NCI-H510A treated with DMSO at 0.1 percent for 48 hours (cell line): ENCODE measurements at regions not wholly inside any gene's neighbourhood (a gene's known extent, or its start where the extent isn't known, plus 50 kb on each side); places are given as distances from the start of the nearest gene placed in this dataset.
A peak's percentile ranks its signal among the peaks of the same experiment; 100 is the strongest.

Experiments
- DNase-seq: peaks from one replicate; lab custom pipeline; 2025; lab: John Stamatoyannopoulos, UW

DNA sequence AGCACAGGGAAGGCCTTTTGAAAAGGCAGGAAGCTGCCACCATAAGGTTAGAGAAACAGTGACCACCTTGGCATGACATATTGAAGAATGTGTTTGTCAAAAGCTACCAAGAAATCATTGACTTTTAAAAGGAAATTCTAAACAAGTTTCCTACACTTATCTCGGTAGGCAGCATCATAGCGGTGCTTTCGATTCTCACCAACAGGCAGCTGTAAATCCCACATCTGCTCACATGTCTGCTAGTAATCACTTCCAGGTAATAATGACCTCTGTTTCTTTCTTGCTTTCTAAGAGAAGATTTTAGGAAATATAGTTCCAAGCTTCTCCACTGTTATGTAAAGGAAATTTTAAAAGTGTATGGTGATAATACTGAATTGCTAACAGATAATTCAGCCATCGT is 821.1 kb upstream of the FOXG1 start:
- DNase-seq: no peak

DNA sequence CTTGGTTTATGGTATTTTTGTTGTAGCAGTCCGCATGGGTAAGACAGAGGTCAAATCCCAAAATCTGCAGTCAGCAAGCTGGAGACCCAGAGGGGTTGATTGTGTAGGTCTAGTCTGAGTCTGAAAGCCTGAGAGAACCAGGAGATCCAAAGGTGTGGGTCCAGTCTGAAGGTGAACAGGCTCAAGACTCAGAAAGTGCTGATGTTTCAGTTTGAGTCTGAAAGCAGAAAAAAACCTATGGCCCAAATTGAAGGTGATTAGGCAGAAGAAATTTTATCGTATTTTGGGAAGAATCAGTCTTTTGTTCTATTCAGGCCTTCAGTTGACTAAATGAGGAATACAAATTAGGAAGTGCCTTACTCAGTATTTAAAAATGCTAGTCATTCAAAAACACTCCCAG is 807.8 kb upstream of the FOXG1 start:
- DNase-seq: no peak

DNA sequence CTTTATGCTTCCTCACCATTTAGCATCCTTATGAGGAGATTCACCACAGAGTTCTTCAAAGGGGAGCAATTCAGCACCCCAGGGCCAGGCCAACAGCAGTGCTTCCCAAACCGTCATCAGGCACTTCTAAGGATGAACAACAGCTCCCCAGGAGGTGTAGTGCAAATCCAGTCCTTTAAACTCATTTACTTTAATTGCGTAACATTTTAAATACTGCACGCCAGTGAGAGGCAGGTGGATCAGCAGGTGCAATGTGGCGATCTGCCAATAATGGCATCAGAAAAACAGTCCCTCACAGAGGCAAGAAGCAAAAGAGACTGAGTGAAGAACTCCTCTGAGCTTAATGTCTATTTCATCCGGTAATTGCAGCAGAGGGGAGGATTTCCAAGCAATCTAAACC is 770.9 kb upstream of the FOXG1 start:
- DNase-seq: peak; percentile 95

DNA sequence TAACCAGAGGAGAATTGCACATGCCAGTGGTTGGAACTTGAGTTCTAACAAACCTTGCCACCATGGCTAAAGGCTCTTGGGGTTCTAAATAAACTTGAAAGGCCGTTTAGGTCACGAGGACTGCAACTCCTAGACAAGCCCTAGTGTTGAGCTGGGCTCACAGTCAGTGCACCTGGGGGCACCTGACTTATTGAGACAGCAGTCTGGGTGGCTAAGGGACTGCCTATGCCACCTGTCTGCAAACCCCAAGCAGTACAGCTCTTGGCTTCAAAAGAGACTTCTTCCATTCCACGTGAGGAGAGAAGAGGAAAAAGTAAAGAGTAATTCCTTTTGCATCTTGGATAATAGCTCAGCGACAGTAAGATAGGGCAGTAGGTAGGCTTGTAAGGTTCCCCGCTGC is 765.6 kb upstream of the FOXG1 start:
- DNase-seq: no peak

DNA sequence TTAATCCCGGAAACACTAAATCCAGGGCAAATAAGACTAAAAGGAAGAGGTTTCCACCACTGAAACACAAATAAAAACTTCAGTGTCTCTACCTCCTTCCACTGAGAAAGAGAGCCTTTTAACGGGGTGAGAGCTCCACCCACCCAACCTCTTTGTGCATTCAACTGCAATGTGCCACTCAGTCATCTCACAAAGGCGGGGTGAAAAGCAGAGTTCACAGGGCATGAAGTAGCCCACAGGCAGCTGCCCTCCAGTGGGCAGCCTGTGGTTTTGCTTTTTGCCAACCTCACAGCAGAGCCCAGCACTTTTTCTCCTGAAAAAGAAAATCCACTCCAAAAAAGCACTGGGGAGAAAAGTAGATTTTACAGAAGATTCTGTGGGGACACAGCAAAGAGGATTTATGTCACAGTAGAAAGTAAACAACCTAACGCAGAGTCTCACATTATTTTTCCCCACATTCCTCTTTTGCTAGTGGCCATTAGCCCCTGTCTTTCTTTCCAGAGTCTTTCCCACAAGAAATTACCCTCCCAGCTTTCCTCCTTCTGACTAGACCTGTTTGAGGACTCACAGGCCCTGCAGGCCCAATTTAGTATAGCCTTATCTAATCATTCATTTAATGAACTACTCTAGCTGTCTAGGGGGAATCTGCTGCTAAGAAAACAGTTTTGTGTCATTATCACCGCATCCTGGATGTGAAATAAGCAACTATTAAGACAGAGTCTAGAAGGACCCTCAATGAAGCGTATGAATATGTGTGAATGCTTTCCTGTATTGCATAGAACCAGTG is 753.8 kb upstream of the FOXG1 start:
- no peak for DNase-seq

DNA sequence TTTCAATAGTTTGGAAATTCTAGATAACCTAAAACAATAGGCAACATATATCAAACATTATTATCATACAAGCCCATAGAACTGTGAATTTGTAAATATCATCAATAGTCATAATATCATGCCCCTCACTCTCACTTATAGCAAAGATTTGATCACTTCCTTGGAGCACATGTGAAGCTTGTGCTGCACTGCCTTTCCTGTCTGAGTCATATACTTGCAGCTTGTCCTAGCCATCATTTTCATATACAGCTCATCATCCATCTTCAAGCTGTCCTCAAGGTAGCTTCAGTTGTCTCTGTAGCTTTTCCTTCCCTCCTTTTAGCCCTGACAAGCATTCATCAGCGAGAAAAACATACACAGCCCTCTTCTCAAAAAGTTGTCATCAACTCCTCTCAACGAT is 746.5 kb upstream of the FOXG1 start:
- DNase-seq: no peak

DNA sequence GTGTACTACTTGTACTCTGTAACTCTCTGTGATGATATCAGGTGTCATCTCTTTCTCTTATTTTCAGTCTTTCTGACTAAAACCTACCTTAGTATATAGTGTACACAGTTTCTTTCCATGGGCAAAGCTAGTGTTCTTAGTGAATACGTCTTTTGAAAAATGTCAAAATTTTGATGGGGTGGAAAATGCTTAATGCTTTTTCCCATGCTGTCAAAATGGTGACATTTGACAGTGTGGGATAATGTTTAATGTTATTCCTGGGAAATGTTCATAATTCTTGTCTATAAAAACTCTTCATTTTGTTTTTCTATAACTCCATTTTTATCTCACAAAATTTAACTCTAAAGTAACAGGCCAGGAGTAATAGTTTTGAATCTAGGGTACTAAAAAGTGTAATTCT is 742.7 kb upstream of the FOXG1 start:
- DNase-seq: no peak

DNA sequence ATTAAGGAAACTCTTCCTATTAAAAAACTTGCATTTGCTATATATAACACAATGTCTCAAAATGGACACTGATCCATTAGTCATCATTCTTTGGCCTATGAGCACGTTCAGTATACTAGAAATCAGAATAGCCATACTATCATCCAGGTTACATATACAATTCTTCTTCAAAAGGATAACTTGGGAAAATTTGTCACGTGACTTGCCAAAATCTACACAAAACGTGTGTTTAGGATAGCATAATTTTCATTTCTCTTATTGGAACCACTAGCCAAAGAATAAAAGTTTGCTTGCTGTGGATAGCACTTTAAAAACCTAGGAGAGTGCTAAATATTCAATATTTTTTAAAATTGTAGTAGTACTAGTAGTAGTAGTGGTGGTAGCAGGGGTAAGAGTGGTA is 714.3 kb upstream of the FOXG1 start:
- DNase-seq: no peak

DNA sequence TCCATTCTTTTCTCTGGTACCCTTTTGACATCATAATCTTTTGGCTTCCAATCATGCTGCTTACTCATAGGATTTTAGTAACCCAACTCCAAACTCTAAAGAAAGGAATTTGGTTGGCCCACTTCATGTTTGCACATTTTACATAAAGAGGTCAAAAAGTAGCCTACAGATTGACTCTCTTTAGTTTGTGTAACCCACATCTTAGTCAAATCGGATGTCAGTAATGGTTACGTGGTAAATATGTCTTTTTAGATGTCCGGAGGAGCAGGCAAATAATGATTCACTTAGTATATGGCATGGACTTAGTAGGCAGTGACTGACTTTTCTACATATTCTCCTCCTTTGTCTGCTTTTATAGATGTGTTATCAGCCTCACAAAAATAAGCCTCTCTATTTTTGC is 711.6 kb upstream of the FOXG1 start:
- no peak for DNase-seq

DNA sequence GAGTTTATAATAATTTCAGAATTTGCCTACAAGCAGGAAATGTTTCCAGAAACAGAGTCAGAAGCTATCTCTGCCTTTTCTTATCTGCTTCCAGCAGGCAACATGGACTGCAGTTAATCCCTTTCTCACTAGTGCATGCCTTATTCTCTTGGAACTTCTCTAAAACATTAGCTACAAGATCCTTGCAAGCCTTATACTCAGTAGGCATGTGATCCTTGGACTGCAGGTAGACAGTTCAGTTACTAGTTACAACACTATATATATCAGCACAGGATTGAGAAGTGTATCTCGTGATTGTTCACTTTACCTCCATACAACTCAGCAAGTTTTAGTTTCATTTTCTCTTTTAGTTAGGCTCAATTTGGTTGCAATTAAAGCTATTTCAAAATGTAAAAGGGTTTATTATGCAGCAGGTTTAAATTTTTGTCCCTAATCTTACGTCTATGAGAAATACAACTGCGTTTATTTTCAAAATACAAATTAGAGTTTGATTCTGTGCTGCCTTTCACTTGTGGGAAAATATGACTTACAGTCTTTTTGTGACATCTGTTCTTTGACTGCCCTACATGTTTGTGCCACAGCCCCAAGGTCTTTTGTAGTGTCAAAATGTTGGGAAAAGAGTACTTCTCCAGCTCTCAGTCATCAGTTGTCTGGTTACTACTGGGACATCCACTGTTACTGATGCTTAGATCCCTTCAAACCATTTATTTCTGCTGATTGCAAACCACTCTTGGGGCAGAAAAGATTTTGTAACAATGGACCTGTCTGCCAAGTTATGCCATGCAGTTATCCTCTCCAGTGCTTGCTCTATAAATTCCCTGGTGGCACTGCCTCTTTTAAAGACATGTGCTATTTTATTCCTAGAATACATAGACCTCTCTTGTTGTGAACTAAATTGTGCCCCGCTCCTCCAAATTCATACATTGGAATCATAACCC is 709.0 kb upstream of the FOXG1 start:
- DNase-seq: peak; percentile 14

DNA sequence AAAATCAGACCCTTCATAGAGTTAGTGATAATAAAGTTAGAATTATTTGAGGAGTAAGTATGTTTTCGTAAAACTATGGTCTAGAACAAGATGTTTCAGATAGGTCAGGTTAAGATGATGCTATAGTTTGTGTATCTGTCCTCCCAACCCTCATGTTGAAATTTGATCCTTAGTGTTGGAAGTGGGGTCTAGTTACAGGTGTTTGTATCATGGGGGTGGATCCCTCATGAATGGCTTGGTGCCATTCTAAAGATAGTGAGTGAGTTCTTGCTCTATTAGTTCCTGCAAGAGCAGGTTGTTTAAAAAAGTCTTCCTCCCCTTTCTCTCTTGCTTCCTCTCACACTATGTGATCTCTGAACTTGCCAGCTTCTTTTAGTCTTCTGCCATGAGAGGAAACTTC is 707.3 kb upstream of the FOXG1 start:
- DNase-seq: peak; percentile 64

DNA sequence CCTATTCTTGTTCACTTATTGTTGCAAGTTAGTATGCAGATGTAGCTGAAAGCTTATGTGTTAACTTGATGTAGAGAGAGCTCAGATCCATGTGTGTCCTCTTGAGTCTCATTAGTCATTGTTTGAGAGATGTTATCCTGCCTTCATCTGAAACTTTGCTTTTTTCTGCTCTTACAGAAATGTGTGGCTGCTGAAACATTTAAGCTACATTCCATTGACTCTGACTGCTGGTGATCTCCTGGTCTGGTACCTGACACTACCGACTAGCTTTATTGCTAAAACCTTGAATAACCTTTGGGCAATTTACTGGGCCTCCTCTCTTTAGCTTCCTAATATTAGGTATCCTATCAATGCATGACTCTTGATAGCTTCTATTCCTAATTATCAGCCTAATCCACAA is 705.6 kb upstream of the FOXG1 start:
- no peak for DNase-seq

DNA sequence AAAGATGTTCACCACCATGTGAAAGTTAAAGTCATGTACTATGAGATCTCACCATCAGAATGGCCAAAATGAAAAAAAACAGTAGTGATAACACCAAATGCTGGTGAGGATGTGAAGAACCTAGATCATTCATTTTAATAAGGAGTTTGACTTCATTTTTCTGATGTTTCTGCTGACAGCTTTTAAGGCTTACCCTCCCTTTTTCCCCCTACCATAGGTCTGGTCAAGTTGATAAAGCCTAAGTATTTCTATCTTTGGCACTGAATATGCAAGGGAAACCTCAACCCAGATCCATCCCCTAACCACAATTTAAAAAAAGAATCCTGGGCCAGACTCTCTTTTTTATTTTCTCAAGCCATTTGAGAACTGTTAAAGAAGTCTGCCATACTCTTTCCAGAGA is 689.6 kb upstream of the FOXG1 start:
- no peak for DNase-seq

DNA sequence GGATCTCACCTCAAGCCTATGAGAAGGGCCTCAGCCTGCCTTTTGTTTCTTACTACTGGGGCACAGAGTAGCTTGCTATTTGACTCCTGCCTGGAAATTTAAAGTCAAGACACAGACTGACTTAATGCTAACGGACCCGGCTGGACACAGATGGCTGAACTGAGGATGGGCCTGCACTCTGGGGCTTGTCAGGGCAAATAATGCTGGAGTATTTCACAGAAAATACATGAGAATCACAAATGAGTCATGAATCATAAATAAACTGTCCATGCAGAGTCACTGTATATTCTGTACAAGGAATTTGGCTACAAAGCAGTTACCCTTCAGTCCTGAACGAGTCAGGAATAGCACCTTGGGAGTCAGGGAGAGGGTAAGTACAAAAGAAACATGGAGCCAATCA is 683.2 kb upstream of the FOXG1 start:
- DNase-seq: no peak

DNA sequence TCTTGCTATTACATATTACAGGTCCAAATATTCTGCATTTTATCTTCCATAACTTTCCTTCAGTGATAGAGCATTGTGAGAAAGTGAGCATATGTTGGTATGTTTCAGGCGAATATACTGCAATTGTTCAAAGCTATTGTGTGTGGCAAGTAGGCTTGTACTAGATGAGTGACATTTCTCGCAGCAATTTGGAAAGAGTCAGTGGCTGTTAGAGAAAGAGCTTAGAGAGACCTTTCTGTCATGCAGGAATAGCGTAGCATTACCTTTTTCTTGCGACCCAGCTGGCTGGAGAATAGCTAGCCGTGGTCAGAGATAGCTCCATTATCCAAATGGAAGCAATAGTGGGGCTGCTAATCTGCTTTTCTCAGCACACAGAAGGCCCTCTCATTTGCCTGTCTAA is 678.5 kb upstream of the FOXG1 start:
- no peak for DNase-seq

DNA sequence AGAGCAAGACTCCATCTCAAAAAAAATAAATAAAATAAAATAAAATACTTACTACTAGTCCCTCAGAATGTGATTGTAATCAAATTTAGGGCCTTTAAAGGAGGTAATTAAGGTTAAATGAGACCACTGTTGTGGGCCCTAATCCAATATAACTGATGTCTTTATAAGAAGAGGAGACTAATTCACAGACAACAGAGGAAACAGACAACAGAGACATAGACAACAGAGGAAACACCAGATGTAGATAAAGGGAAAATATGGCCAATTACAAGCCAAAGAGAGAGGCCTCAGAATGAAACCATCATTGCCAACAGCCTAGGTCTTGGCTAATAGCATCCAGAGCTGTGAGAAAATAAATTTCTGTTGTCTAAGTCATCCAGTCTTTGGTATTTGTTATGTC is 669.0 kb upstream of the FOXG1 start:
- no peak for DNase-seq

DNA sequence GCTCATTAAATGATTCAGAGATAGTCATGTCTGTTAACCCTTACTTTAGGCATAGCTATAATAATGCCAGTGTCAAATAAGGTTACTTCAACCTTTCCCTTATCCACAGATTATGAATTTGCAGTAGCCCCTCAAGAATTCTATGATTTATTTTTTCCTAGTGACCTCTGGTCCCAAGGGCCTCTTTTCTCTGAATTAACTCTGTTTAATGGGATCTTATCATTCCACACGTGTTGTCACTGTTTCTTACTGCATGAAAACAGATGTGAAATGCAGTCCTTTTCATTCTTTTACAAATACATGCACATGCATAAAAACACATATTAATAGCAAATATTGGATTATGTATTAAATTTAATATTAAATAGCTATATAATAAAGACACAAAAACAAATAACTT is 667.7 kb upstream of the FOXG1 start:
- no peak for DNase-seq

DNA sequence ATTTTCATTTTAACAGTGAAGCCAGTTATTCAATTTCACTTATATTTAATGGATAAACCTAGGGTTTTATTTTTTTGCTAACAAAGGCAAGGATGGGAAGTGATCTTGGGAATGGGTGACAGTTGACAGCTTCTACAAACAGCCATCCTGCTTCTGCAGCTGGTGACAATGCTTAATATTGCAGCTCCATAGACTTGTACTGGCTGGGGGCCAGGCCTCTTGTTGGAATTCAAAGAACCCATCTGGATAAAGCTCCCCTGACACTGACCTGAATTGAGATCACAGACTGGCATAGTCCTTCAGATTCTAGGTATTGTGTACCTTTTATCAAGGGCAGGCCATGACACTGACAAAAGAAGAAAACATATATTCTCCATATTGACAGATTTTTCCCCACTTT is 664.6 kb upstream of the FOXG1 start:
- DNase-seq: peak; percentile 42

DNA sequence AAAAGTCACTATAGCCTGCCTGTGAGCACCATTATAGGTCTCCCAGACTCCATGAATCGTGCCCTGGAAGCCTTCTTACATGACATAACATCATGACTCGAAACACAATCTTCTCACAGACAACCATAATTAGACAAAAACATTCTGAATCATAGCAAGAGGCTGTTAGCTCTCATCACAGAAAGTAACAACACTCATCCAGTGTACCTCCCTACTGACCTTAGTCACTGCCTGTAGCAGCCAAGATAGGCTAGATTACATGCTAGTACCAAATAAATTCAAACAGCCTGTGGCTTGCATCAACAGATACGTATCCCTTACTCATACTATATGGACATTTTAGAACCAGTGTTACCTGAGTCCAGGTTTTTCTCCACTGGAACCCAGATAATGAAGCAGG is 663.8 kb upstream of the FOXG1 start:
- no peak for DNase-seq

DNA sequence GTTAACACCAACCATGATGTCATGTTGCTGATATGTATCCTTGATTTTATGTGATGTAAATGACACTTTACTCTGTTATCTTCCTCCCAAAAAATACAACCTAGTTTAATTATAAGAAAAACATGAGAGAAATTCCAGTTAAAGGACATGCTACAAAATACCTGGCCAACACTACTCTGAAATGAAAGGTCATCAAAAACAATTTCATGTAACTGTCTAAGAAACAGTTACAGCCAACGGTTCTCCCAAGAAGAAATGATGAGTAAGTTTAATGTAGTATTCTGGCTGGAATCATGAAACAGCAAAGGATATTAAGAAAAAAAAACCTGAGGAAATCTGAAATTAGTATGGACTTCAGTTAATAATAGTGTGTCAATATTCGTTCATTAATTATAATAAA is 653.3 kb upstream of the FOXG1 start:
- no peak for DNase-seq

DNA sequence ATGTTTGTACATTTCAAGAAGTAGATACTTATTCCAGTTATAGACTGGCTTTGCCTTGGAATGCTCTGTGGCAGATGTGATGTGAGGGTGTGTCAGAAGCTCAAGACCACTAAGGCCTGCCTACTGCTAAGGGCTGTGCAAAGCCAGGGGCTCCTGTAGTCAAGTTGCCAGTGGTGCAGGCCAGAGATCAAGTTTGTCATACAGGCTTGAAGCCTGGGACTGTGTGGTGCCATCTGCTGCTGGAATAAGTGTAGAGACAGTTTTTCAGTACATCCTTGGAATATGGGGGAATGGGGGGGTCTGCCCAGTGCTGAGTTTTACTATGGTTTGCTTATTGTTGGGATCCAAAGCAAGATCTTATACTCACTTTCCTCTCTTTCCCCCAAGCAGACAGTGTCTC is 649.9 kb upstream of the FOXG1 start:
- DNase-seq: no peak

DNA sequence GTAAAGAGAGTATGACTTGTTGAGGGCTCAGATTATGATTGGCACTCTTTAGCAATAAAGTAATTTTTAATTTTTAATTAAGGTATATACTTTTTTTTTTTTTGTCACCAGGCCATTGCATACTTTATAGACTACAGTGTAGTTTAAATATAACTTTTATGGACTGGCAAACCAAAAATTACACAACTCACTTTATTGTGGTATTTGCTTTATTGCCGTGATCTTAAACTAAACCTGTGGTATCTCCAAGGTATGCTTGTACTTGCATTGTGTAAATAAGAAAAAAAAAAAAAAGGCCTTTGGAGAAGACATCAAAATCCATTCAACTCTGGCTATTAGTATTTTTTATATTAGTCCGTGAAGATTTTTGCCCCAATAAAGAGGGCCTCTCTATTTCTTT is 646.7 kb upstream of the FOXG1 start:
- DNase-seq: no peak

DNA sequence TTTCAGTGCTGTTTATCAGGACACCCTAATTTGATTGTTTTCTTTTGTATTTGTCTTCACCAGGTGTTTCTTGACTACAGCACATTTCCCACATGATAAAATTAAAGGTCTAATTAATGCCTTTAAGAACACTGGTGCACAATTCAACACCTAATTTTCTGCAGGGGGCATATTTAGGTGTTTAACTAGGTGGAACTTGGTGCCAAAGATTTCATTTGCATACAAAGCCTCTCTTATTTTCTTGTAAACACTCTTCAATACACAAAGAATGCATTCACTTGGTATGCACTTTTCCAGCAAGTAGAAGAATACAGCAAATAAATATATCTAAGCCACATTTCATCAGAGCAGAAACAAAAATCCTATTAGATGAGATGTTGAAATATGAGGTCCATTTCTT is 646.2 kb upstream of the FOXG1 start:
- DNase-seq: no peak
